Brain microvascular endothelial cell (primary cell): ENCODE measurements at regions not wholly inside any gene's neighbourhood (a gene's known extent, or its start where the extent isn't known, plus 50 kb on each side); places are given as distances from the start of the nearest gene placed in this dataset.
"Not testable (repeated sequence)": the region's sequence is repeated elsewhere in the genome, so short reads cannot be mapped to it uniquely, and the experiment has no call there.

Source experiments
- DNase-seq: peaks from one replicate; pipeline ENCODE4 v3.0.0-alpha.2; 2020
- H3K27ac ChIP-seq: fragments of 250-450 bp; sonication (Bioruptor Pico); 2 replicates; pipeline ENCODE4 v1.5.1; 2020; ENCODE audit warnings: mild to moderate bottlenecking, moderate library complexity
- H3K27me3 ChIP-seq: fragments of 250-450 bp; sonication (Bioruptor Pico); replicated peaks from 2 replicates; pipeline ENCODE4 v1.5.1; 2020; ENCODE audit warnings: mild to moderate bottlenecking
- H3K36me3 ChIP-seq: fragments of 250-450 bp; sonication (Bioruptor Pico); replicated peaks from 2 replicates; pipeline ENCODE4 v1.5.1; 2020; ENCODE audit warnings: mild to moderate bottlenecking
- H3K4me3 ChIP-seq: 2 replicates; pipeline ENCODE4 v1.5.1; 2011; ENCODE audit warnings: low read depth, mild to moderate bottlenecking, control low read depth, low read length, moderate library complexity
- CTCF ChIP-seq: IDR thresholded peaks from 2 replicates; pipeline ENCODE4 v1.5.1; 2011; ENCODE audit warnings: low read depth, mild to moderate bottlenecking, moderate library complexity, low read length, control low read depth, inconsistent platforms; ENCODE audit errors: missing control alignments
- in situ Hi-C: cut with HindIII; loops from 2 replicates; pipeline ENCODE4 v1.10.0; 2017; ENCODE audit warnings: low sequenced_read_pairs, low pct_ligation_motif_present

- Histone ChIP-seq H3K27me3 (peaks cover 3% of the 10 kb centered on the region), H3K4me3 (no peak overlapping the region), H3K27ac (no peak overlapping the region), H3K36me3 (no peaks in the 10 kb centered on the region)
- DNase-seq: no peak
- in situ Hi-C loops: no loop called here
- TF ChIP-seq CTCF: no peak
These were observed 175.1 kb upstream of the PDE10A start for GRCh38 chr6:165837948-165838745.

GRCh38 chr6:165836648-165837047, 173.6 kb upstream of the PDE10A start:
- H3K27me3 ChIP-seq, in situ Hi-C loops, DNase-seq, H3K4me3 ChIP-seq, H3K36me3 ChIP-seq, H3K27ac ChIP-seq: not testable (repeated sequence)

GRCh38 chr6:165835410-165835851, 172.4 kb upstream of the PDE10A start:
- H3K27ac ChIP-seq: no peak overlapping the region
- H3K4me3 ChIP-seq: no peak overlapping the region
- no peak for DNase-seq
- no peaks in the 10 kb centered on the region for H3K36me3 ChIP-seq
- no peak for TF ChIP-seq CTCF
- peaks cover 3% of the 10 kb centered on the region for H3K27me3 ChIP-seq
- in situ Hi-C loops: no loop called here

GRCh38 chr6:165834613-165835259, 171.7 kb upstream of the PDE10A start:
- Histone ChIP-seq H3K36me3 (no peaks in the 10 kb centered on the region), H3K27me3 (peaks cover 3% of the 10 kb centered on the region), H3K27ac (no peak overlapping the region), H3K4me3 (no peak overlapping the region)
- in situ Hi-C loops: no loop called here
- TF ChIP-seq CTCF: no peak
- no peak for DNase-seq

- Histone ChIP-seq H3K4me3 (no peak overlapping the region), H3K27ac (no peak overlapping the region), H3K27me3 (peaks cover 3% of the 10 kb centered on the region), H3K36me3 (no peaks in the 10 kb centered on the region)
- TF ChIP-seq CTCF: no peak
- in situ Hi-C loops: no loop called here
- no peak for DNase-seq
These were observed 170.3 kb upstream of the PDE10A start for GRCh38 chr6:165833355-165833754.

GRCh38 chr6:165831812-165832510, 168.9 kb upstream of the PDE10A start:
- in situ Hi-C loops: no loop called here
- no peak overlapping the region for H3K4me3 ChIP-seq
- DNase-seq: no peak
- no peak overlapping the region for H3K27ac ChIP-seq
- no peak for TF ChIP-seq CTCF
- H3K36me3 ChIP-seq: no peaks in the 10 kb centered on the region
- H3K27me3 ChIP-seq: peaks cover 3% of the 10 kb centered on the region
